ENCODE measurements at regions not wholly inside any gene's neighbourhood (a gene's known extent, or its start where the extent isn't known, plus 50 kb on each side); places are given as distances from the start of the nearest gene placed in this dataset.
"Not testable (repeated sequence)": the region's sequence is repeated elsewhere in the genome, so short reads cannot be mapped to it uniquely, and the experiment has no call there.

GRCh38 chr1:100801256-100801655, 81.7 kb downstream of the VCAM1 start:
- TF ChIP-seq POLR2A, CTCF (IDR thresholded peaks at IDR 0.05): not testable (repeated sequence)
